ENCODE measurements at regions not wholly inside any gene's neighbourhood (a gene's known extent, or its start where the extent isn't known, plus 50 kb on each side); places are given as distances from the start of the nearest gene placed in this dataset.

- Histone ChIP-seq H3K4me1 (no peaks in the 10 kb centered on the region), H3K36me3 (no peaks in the 10 kb centered on the region), H3K9me3 (no peaks in the 10 kb centered on the region), H3K4me3 (no peak overlapping the region), H3K27me3 (no peaks in the 10 kb centered on the region), H3K27ac (no peak overlapping the region)
- TF ChIP-seq POLR2A (IDR thresholded peaks at IDR 0.05) (no peak), POLR2AphosphoS5 (IDR thresholded peaks at IDR 0.05) (no peak), CTCF (IDR thresholded peaks at IDR 0.05) (no peak)
- intact Hi-C loops (cut with DNase I; ENCODE audit: low total_unique reads) = no loop called here
- no peak for DNase-seq (ENCODE audit: low spot score in 2 of 2)
These were observed 114.9 kb upstream of the PRLR start for GRCh38 chr5:35345222-35345621.

- no peak for TF ChIP-seq POLR2A (IDR thresholded peaks at IDR 0.05)
- H3K36me3 ChIP-seq = no peaks in the 10 kb centered on the region
- no peaks in the 10 kb centered on the region for H3K27me3 ChIP-seq
- DNase-seq (ENCODE audit: low spot score in 2 of 2) = no peak
- no peak overlapping the region for H3K27ac ChIP-seq
- no peak overlapping the region for H3K4me3 ChIP-seq
- H3K9me3 ChIP-seq = no peaks in the 10 kb centered on the region
- H3K4me1 ChIP-seq = no peaks in the 10 kb centered on the region
- intact Hi-C loops (cut with DNase I; ENCODE audit: low total_unique reads) = no loop called here
These were observed 112.4 kb upstream of the PRLR start for GRCh38 chr5:35342664-35343063.

- DNase-seq (ENCODE audit: low spot score in 2 of 2) = no peak
- intact Hi-C loops (cut with DNase I; ENCODE audit: low total_unique reads) = no loop called here
- H3K27ac ChIP-seq = no peak overlapping the region
- no peaks in the 10 kb centered on the region for H3K36me3 ChIP-seq
- H3K4me1 ChIP-seq = no peaks in the 10 kb centered on the region
- TF ChIP-seq POLR2AphosphoS5 (IDR thresholded peaks at IDR 0.05) (no peak), CTCF (IDR thresholded peaks at IDR 0.05) (no peak), POLR2A (IDR thresholded peaks at IDR 0.05) (no peak)
- H3K9me3 ChIP-seq = no peaks in the 10 kb centered on the region
- H3K4me3 ChIP-seq = no peak overlapping the region
- H3K27me3 ChIP-seq = no peaks in the 10 kb centered on the region
These were observed 110.9 kb upstream of the PRLR start for GRCh38 chr5:35341189-35341588.

- H3K4me1 ChIP-seq = no peaks in the 10 kb centered on the region
- intact Hi-C loops (cut with DNase I; ENCODE audit: low total_unique reads) = loop anchor here (1.0 kb wide), 1 partner anchor 22 kb away; no protein-coding TSS in a partner anchor
These were observed 109.4 kb upstream of the PRLR start for GRCh38 chr5:35339616-35340100.

GRCh38 chr5:35339006-35339405 lies 108.7 kb upstream of the PRLR start:
- Histone ChIP-seq H3K4me3 (no peak overlapping the region), H3K9me3 (no peaks in the 10 kb centered on the region), H3K4me1 (no peaks in the 10 kb centered on the region), H3K36me3 (no peaks in the 10 kb centered on the region), H3K27me3 (no peaks in the 10 kb centered on the region), H3K27ac (no peak overlapping the region)
- intact Hi-C loops (cut with DNase I; ENCODE audit: low total_unique reads) = loop anchor here (1.0 kb wide), 1 partner anchor 22 kb away; no protein-coding TSS in a partner anchor
- TF ChIP-seq CTCF (IDR thresholded peaks at IDR 0.05) = no peak
- no peak for TF ChIP-seq POLR2AphosphoS5 (IDR thresholded peaks at IDR 0.05)
- TF ChIP-seq POLR2A (IDR thresholded peaks at IDR 0.05) = no peak
- no peak for DNase-seq (ENCODE audit: low spot score in 2 of 2)

More at GRCh38 chr5:35339616-35340100, 109.4 kb upstream of the PRLR start:
- Histone ChIP-seq H3K9me3 (no peaks in the 10 kb centered on the region), H3K4me3 (no peak overlapping the region), H3K36me3 (no peaks in the 10 kb centered on the region), H3K27me3 (no peaks in the 10 kb centered on the region), H3K27ac (no peak overlapping the region)
- TF ChIP-seq POLR2A (IDR thresholded peaks at IDR 0.05) (no peak), POLR2AphosphoS5 (IDR thresholded peaks at IDR 0.05) (no peak), CTCF (IDR thresholded peaks at IDR 0.05) (no peak)
- no peak for DNase-seq (ENCODE audit: low spot score in 2 of 2)

- Histone ChIP-seq H3K27ac (no peak overlapping the region), H3K27me3 (no peaks in the 10 kb centered on the region), H3K36me3 (no peaks in the 10 kb centered on the region), H3K9me3 (no peaks in the 10 kb centered on the region), H3K4me3 (no peak overlapping the region), H3K4me1 (no peaks in the 10 kb centered on the region)
- no peak for DNase-seq (ENCODE audit: low spot score in 2 of 2)
- TF ChIP-seq POLR2AphosphoS5 (IDR thresholded peaks at IDR 0.05) (no peak), CTCF (IDR thresholded peaks at IDR 0.05) (no peak), POLR2A (IDR thresholded peaks at IDR 0.05) (no peak)
- intact Hi-C loops (cut with DNase I; ENCODE audit: low total_unique reads) = no loop called here
These were observed 107.8 kb upstream of the PRLR start for GRCh38 chr5:35338157-35338453.

All from breast epithelium (tissue), 4 donors.